ENCODE measurements at regions not wholly inside any gene's neighbourhood (a gene's known extent, or its start where the extent isn't known, plus 50 kb on each side); places are given as distances from the start of the nearest gene placed in this dataset.

DNA sequence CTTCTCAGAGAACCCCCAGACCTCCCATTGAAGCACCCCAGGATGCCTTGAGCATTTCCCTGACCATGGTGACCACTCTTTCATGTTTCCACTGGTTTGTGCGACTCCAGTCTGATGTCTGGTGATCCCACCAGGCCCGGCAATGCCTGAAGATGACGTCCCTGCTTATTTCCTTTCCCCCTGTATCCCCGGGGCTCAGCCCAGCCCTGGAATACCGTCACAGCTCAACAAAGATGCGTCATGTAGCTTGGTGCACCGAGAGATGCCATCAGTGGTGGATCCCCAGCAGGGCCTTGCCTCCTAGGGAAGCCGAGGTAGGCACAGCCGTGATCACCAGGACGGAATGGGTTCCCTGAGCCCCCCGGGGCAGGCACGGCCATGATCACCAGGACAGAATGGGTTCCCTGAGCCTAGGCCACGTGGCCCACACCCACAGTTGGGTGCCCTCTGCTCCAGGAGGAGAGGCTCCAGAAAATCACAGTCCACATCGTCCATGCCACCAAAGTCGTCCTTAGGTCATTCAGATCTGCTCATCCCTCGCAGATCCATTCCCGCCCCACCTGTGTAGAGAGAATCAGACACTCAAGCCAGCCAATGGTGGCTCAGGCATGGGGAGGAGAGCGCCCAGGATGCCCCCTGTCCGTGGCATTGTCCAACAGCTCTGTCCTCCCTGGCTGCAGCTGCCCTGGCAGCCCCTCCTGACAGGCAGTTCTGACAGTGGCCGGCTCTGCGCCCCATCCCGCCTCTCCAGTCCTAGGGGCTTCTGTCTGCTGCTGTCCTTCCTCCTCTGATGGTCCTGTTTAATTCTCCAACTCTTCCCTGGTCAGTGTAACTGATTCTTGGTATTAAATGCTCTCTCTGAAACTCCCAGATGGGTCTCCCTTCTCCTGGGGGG lies 261.1 kb downstream of the RBFOX3 start:
- no peak overlapping the region for H3K9ac ChIP-seq (ENCODE audit: low read length)
- no peak for DNase-seq
- no peaks in the 10 kb centered on the region for H3K9me2 ChIP-seq (replicated peaks; ENCODE audit: low read length)
- BruUV-seq (replicated peaks), result no TSS peak
- no peaks in the 10 kb centered on the region for H4K20me1 ChIP-seq (ENCODE audit: low read length)
- POLR2A ChIA-PET (ENCODE audit: unreplicated experiment), result no interaction called here
- H2AFZ ChIP-seq (ENCODE audit: low read length), result no peak overlapping the region
- H3K27ac ChIP-seq (ENCODE audit: low read length), result no peak overlapping the region
- H3K4me3 ChIP-seq (ENCODE audit: low read length), result no peak overlapping the region
- no peaks in the 10 kb centered on the region for H3K36me3 ChIP-seq (ENCODE audit: low read depth, low read length)
- intact Hi-C loops (cut with micrococcal nuclease), result no loop called here
- no peaks in the 10 kb centered on the region for H3K4me1 ChIP-seq (ENCODE audit: insufficient read depth, low read length)
- no peaks in the 10 kb centered on the region for H3F3A ChIP-seq (ENCODE audit: low read length, unreplicated experiment)
- no peak for ATAC-seq
- TF ChIP-seq EZH2phosphoT487 (IDR thresholded peaks at IDR 0.05; ENCODE audit: borderline replicate concordance, low read length) (no peak), CTCF (conservative IDR thresholded peaks at IDR 0.05; ENCODE audit: low read depth, low read length) (no peak), EZH2 (IDR thresholded peaks at IDR 0.05; ENCODE audit: low read length, unreplicated experiment) (no peak)
- no peaks in the 10 kb centered on the region for H3K79me2 ChIP-seq (ENCODE audit: low read length)
- no peak overlapping the region for H3K4me2 ChIP-seq (ENCODE audit: low read length)
- CTCF ChIA-PET, result no interaction called here
- no peaks in the 10 kb centered on the region for H3K9me3 ChIP-seq (ENCODE audit: low read length)
- H3K27me3 ChIP-seq (ENCODE audit: low read length), result peaks cover 97% of the 10 kb centered on the region

- ATAC-seq, result no peak
- no peaks in the 10 kb centered on the region for H4K20me1 ChIP-seq (ENCODE audit: low read length)
- H3K9ac ChIP-seq (ENCODE audit: low read length), result no peak overlapping the region
- no peak overlapping the region for H3K4me3 ChIP-seq (ENCODE audit: low read length)
- no peak for DNase-seq
- H3K4me2 ChIP-seq (ENCODE audit: low read length), result no peak overlapping the region
- H3K36me3 ChIP-seq (ENCODE audit: low read depth, low read length), result no peaks in the 10 kb centered on the region
- no peaks in the 10 kb centered on the region for H3K4me1 ChIP-seq (ENCODE audit: insufficient read depth, low read length)
- no TSS peak for BruUV-seq (replicated peaks)
- H3K27ac ChIP-seq (ENCODE audit: low read length), result no peak overlapping the region
- intact Hi-C loops (cut with micrococcal nuclease), result no loop called here
- ChIA-PET CTCF (no interaction called here), POLR2A (ENCODE audit: unreplicated experiment) (no interaction called here)
- no peaks in the 10 kb centered on the region for H3K9me3 ChIP-seq (ENCODE audit: low read length)
- no peak for TF ChIP-seq EZH2 (IDR thresholded peaks at IDR 0.05; ENCODE audit: low read length, unreplicated experiment)
- TF ChIP-seq EZH2phosphoT487 (IDR thresholded peaks at IDR 0.05; ENCODE audit: borderline replicate concordance, low read length), result no peak
- no peak for TF ChIP-seq CTCF (conservative IDR thresholded peaks at IDR 0.05; ENCODE audit: low read depth, low read length)
- peaks cover 92% of the 10 kb centered on the region for H3K27me3 ChIP-seq (ENCODE audit: low read length)
- no peaks in the 10 kb centered on the region for H3K79me2 ChIP-seq (ENCODE audit: low read length)
- no peaks in the 10 kb centered on the region for H3F3A ChIP-seq (ENCODE audit: low read length, unreplicated experiment)
- H3K9me2 ChIP-seq (replicated peaks; ENCODE audit: low read length), result no peaks in the 10 kb centered on the region
- H2AFZ ChIP-seq (ENCODE audit: low read length), result no peak overlapping the region
Observed at GRCh38 chr17:79342376-79342775, 267.8 kb downstream of the ENGASE start.

DNA sequence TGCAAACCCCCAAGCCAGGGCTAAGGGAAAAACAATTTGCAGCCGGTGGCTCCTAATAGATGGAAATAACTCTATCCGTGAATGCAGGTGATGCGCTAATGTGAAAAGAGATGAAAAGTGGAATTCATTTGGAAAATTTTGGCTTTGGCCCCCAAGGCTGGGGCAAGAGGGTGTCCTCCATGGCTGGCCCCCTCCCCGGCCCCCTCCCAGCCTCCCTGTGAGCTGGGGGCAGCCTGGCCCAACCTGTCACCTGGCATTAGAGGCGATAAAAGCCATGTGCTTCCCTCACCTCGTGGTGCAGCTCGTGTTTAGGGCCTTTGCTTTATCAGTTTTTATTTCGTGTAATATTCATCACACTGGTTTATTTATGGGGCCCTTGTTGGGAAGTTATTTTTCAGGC lies 267.2 kb downstream of the ENGASE start:
- TF ChIP-seq EZH2phosphoT487 (IDR thresholded peaks at IDR 0.05; ENCODE audit: borderline replicate concordance, low read length) (no peak), CTCF (conservative IDR thresholded peaks at IDR 0.05; ENCODE audit: low read depth, low read length) (no peak), EZH2 (IDR thresholded peaks at IDR 0.05; ENCODE audit: low read length, unreplicated experiment) (no peak)
- no peak overlapping the region for H3K9ac ChIP-seq (ENCODE audit: low read length)
- H3K27ac ChIP-seq (ENCODE audit: low read length), result no peak overlapping the region
- H3K4me2 ChIP-seq (ENCODE audit: low read length), result no peak overlapping the region
- no peaks in the 10 kb centered on the region for H3K9me2 ChIP-seq (replicated peaks; ENCODE audit: low read length)
- no peak for ATAC-seq
- H3F3A ChIP-seq (ENCODE audit: low read length, unreplicated experiment), result no peaks in the 10 kb centered on the region
- CTCF ChIA-PET, result no interaction called here
- intact Hi-C loops (cut with micrococcal nuclease), result no loop called here
- H3K4me3 ChIP-seq (ENCODE audit: low read length), result no peak overlapping the region
- no peak for DNase-seq
- no peaks in the 10 kb centered on the region for H3K36me3 ChIP-seq (ENCODE audit: low read depth, low read length)
- no peak overlapping the region for H2AFZ ChIP-seq (ENCODE audit: low read length)
- no peaks in the 10 kb centered on the region for H3K79me2 ChIP-seq (ENCODE audit: low read length)
- POLR2A ChIA-PET (ENCODE audit: unreplicated experiment), result no interaction called here
- H3K4me1 ChIP-seq (ENCODE audit: insufficient read depth, low read length), result no peaks in the 10 kb centered on the region
- H3K9me3 ChIP-seq (ENCODE audit: low read length), result no peaks in the 10 kb centered on the region
- BruUV-seq (replicated peaks), result no TSS peak
- no peaks in the 10 kb centered on the region for H4K20me1 ChIP-seq (ENCODE audit: low read length)
- H3K27me3 ChIP-seq (ENCODE audit: low read length), result peaks cover 92% of the 10 kb centered on the region
